ENCODE measurements at regions not wholly inside any gene's neighbourhood (a gene's known extent, or its start where the extent isn't known, plus 50 kb on each side); places are given as distances from the start of the nearest gene placed in this dataset.

DNA sequence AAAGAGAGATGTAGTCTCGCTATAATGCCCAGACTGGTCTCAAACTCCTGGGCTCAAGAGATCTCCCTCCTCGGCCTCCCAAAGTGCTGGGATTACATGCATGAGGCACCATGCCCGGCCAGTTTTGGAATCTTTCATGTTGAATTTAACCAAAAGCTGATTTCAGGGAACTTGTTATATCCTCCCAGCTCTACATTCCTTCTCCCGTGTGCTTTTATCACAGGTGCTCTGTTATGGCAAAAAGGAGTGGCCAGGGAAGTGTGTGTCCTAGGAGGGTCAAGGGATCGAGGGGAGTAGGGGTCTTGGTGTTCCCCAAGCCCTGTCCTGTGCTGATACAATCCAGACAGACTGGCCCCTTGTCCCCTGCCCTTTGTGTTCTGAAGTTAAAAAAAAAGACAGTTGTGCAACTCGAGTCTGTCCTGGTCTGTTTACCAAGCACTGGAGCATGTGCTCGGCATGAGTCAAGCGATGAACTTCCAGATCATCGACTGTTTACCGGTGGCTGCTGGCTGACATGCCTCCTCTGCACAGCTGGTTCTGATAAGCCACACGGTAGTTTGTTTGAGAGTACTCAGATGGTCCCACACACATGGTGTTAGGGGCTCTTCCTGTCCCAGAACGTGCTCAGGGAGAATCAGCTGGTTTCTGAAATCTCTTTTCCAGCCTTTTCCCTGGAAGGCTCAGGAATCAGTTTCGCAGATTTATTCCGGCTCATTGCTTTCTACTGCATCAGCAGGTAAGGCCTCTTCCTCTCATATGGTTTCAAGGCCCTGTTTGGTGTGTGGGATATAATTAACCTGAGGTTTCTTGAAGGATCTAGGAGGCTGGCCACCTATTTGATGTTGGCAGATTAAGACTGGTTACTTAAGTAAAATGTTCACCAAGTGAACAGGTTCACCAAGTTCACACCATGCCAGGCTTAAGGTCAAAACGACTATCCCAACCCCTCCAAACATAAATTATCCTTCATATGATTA lies 52.6 kb upstream of the NAA20 start (continued):
- TF ChIP-seq ZNF788 (CRISPR knock-in tag; IDR thresholded peaks at IDR 0.05; ENCODE audit: borderline replicate concordance): peak; percentile 100
- peak; percentile 100 for TF ChIP-seq AHR (CRISPR knock-in tag; IDR thresholded peaks at IDR 0.05)
- peak; percentile 99 for TF ChIP-seq ZNF883 (CRISPR knock-in tag; IDR thresholded peaks at IDR 0.05; ENCODE audit: not compliant biosample characterization)
- TF ChIP-seq, protein P1, sequence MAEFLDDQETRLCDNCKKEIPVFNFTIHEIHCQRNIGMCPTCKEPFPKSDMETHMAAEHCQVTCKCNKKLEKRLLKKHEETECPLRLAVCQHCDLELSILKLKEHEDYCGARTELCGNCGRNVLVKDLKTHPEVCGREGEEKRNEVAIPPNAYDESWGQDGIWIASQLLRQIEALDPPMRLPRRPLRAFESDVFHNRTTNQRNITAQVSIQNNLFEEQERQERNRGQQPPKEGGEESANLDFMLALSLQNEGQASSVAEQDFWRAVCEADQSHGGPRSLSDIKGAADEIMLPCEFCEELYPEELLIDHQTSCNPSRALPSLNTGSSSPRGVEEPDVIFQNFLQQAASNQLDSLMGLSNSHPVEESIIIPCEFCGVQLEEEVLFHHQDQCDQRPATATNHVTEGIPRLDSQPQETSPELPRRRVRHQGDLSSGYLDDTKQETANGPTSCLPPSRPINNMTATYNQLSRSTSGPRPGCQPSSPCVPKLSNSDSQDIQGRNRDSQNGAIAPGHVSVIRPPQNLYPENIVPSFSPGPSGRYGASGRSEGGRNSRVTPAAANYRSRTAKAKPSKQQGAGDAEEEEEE (CRISPR knock-in tag; IDR thresholded peaks at IDR 0.05; ENCODE audit: borderline replicate concordance): peak; percentile 100
- peak; percentile 99 for TF ChIP-seq KDM6A (CRISPR knock-in tag; IDR thresholded peaks at IDR 0.05; ENCODE audit: low read depth)
- no peak for TF ChIP-seq ZNF24 (IDR thresholded peaks at IDR 0.05)
- TF ChIP-seq ZFX (CRISPR knock-in tag; IDR thresholded peaks at IDR 0.05; ENCODE audit: low read depth): peak; percentile 93
- peak; percentile 100 for TF ChIP-seq MLXIP (CRISPR knock-in tag; IDR thresholded peaks at IDR 0.05; ENCODE audit: borderline replicate concordance)
- TF ChIP-seq KAT7 (CRISPR knock-in tag; IDR thresholded peaks at IDR 0.05; ENCODE audit: borderline replicate concordance): peak; percentile 75; the same call in 1 of the 2 replicates
- peak; percentile 97 for TF ChIP-seq ZNF570 (CRISPR knock-in tag; IDR thresholded peaks at IDR 0.05; ENCODE audit: borderline replicate concordance)
- peak; percentile 99 for TF ChIP-seq ZFP90 (CRISPR knock-in tag; IDR thresholded peaks at IDR 0.05; ENCODE audit: borderline replicate concordance)
- no peak for TF ChIP-seq PRPF4 (IDR thresholded peaks at IDR 0.05; ENCODE audit: low read depth, low read length, poor library complexity, severe bottlenecking)
- TF ChIP-seq ZSCAN22 (CRISPR knock-in tag; IDR thresholded peaks at IDR 0.05): peak; percentile 94
- TF ChIP-seq KDM1A (CRISPR knock-in tag; IDR thresholded peaks at IDR 0.05): peak; percentile 98
- peak; percentile 100 for TF ChIP-seq ZNF318 (CRISPR knock-in tag; IDR thresholded peaks at IDR 0.05)

All from HepG2 (cell line).